Effector memory CD4-positive, alpha-beta T cell (primary cell): ENCODE measurements at regions not wholly inside any gene's neighbourhood (a gene's known extent, or its start where the extent isn't known, plus 50 kb on each side); places are given as distances from the start of the nearest gene placed in this dataset.

Experiments
- DNase-seq, 3 donors: peaks; one replicate each; pipeline ENCODE4 v3.0.0-alpha.2; 2020
- H3K27ac ChIP-seq: 2 replicates; pipeline ENCODE4 v1.7.0; 2013; ENCODE audit warnings: mild to moderate bottlenecking, low read length, moderate library complexity; ENCODE audit not compliant: insufficient read depth, poor library complexity, severe bottlenecking
- H3K27me3 ChIP-seq: replicated peaks from 2 replicates; pipeline ENCODE4 v1.7.0; 2013; ENCODE audit warnings: mild to moderate bottlenecking, low read length; ENCODE audit not compliant: insufficient read depth, control insufficient read depth, poor library complexity, severe bottlenecking
- H3K36me3 ChIP-seq: 2 replicates; pipeline ENCODE4 v1.7.0; 2013; ENCODE audit warnings: mild to moderate bottlenecking, low read length, moderate library complexity; ENCODE audit not compliant: control insufficient read depth, insufficient read depth
- H3K4me1 ChIP-seq: 2 replicates; pipeline ENCODE4 v1.7.0; 2013; ENCODE audit warnings: low read length, mild to moderate bottlenecking; ENCODE audit not compliant: control insufficient read depth, insufficient read depth, poor library complexity, severe bottlenecking
- H3K4me3 ChIP-seq: 2 replicates; pipeline ENCODE4 v1.7.0; 2013; ENCODE audit warnings: low read length, low read depth, mild to moderate bottlenecking; ENCODE audit not compliant: insufficient read depth, poor library complexity, severe bottlenecking
- H3K9me3 ChIP-seq: 2 replicates; pipeline ENCODE4 v1.7.0; 2013; ENCODE audit warnings: mild to moderate bottlenecking, low read length, moderate library complexity; ENCODE audit not compliant: control insufficient read depth

DNA sequence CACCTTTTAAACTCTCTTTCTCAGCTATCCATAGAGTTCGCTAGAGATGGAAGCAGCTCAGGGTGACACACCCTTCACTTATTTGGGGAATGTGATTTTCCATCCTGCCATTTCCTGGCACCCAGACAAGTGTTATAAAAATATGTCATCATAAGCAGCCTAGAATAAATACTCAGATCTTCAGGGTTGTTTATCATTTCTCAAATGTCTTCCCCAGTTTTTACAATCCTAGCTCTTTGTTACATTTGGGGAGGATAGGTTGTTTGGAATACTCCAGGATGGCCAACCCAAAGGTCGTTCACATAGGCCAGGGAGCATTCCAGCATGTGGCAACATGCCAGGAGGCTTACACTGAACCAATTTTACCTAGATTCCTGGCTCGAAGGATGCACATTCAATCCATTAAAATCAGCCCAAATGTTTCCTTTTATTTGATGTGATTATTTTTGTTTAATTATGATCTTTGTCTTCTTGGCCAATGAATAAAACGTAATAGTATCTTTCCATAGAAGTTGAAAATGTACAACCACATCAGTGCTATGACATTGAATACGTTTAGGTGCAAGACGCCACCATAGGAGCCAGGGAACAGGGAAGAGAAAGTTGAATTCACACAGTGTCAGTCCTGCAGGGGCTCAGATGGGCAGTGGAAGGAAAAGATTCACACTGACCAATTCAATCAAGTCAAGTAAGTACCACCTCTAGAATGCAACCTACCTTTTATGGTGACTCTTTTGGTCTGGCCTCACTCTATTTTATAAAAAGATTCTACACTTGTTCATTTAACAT lies 537.7 kb upstream of the MDFIC2 start:
- no peaks in the 10 kb centered on the region for H3K36me3 ChIP-seq
- no peaks in the 10 kb centered on the region for H3K27me3 ChIP-seq
- H3K4me3 ChIP-seq: no peak overlapping the region
- no peaks in the 10 kb centered on the region for H3K4me1 ChIP-seq
- no peaks in the 10 kb centered on the region for H3K9me3 ChIP-seq
- no peak overlapping the region for H3K27ac ChIP-seq
- no peak for DNase-seq

DNA sequence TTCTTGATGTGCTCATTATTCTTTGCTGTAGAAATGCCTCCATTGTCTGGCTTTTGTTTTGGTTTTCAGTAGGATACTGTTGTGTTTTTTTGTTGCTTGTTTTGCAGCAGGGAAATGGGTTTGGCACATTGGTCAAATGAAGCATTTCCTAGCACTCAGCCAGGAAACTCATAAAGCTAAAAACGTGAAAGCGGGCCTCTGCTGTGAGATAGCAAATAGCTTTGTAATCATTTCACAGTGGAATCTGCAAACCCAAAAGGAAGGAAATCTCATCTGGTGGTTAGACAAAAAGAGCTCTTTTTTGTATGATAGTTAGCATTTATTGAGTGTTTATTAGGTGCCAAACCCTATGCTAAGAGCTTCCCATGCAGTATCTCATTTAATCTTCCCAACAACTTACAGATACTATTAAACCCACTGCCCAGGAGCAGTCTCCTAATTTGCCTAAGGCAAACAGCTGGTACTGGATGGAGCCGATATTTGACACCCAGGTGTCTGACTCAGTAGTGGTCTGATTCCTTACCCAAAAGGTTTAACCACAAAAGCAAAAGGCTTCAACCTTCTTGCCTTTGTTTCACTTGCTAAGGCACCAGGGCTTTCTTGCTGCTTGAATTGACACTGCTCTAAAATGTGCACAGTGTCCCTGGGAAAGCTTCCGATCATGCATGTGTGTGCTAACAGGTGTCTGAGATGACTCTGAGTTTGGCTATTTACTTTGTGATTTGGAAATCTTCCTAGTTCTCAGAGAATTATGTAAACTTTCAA lies 527.9 kb upstream of the MDFIC2 start:
- no peaks in the 10 kb centered on the region for H3K4me1 ChIP-seq
- no peaks in the 10 kb centered on the region for H3K9me3 ChIP-seq
- no peak for DNase-seq
- no peak overlapping the region for H3K4me3 ChIP-seq
- no peaks in the 10 kb centered on the region for H3K36me3 ChIP-seq
- no peaks in the 10 kb centered on the region for H3K27me3 ChIP-seq
- no peak overlapping the region for H3K27ac ChIP-seq

DNA sequence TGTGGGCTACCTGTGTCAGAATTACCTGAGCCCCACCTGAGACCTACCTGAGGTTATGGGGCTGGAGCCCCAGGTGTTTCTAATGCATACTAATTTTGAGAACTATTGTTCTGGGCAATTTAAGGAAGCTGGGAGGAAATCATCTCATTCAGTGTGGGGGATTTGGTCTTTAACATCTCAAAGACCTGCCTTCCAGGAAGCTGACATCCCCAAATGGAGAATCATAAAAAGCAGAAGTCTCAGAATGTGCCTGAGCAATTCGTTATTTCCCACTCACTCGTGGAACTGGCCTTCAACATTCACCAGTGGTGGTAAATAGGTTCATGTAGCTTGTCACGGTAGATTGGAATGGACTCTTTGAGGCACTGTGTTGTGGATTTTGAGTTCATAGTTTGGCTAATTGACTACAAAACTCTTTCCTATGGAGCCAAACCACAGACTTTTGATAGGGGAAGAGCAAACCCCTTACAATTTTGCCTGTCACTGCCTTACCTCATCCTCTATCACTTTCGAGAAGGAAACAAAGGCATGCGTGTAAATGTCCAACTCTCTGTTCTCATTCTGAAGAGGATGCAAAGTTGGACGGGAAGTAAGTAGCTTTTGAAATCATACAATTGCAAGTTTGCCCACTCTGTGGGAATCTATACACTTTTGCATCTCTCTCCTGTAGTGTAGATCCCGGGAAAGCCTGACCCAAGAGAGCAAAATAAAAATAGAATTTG lies 521.0 kb upstream of the MDFIC2 start:
- Histone ChIP-seq H3K9me3 (no peaks in the 10 kb centered on the region), H3K36me3 (no peaks in the 10 kb centered on the region), H3K27ac (no peak overlapping the region), H3K27me3 (no peaks in the 10 kb centered on the region), H3K4me1 (no peaks in the 10 kb centered on the region), H3K4me3 (no peak overlapping the region)
- no peak for DNase-seq

DNA sequence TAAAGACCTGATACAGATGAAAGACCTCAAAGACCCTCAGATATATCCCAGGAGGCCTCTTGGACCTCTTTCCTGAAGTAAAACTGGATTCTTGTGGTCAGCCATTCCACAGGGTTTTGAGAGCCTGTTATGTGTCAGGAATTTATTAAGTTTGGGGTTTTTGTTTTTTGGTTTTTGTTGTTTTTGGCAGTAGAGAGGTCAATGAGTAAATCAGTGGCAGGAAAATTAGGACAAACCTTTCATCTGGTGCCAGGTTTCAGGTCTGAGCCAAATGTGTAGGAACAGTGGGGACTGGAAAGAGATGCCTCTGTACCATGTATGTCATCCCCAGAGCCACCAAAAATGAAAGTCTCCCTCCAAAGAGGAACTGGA lies 520.4 kb upstream of the MDFIC2 start:
- H3K27ac ChIP-seq: no peak overlapping the region
- no peaks in the 10 kb centered on the region for H3K27me3 ChIP-seq
- H3K4me1 ChIP-seq: no peaks in the 10 kb centered on the region
- H3K36me3 ChIP-seq: no peaks in the 10 kb centered on the region
- no peak overlapping the region for H3K4me3 ChIP-seq
- no peaks in the 10 kb centered on the region for H3K9me3 ChIP-seq
- DNase-seq: no peak

DNA sequence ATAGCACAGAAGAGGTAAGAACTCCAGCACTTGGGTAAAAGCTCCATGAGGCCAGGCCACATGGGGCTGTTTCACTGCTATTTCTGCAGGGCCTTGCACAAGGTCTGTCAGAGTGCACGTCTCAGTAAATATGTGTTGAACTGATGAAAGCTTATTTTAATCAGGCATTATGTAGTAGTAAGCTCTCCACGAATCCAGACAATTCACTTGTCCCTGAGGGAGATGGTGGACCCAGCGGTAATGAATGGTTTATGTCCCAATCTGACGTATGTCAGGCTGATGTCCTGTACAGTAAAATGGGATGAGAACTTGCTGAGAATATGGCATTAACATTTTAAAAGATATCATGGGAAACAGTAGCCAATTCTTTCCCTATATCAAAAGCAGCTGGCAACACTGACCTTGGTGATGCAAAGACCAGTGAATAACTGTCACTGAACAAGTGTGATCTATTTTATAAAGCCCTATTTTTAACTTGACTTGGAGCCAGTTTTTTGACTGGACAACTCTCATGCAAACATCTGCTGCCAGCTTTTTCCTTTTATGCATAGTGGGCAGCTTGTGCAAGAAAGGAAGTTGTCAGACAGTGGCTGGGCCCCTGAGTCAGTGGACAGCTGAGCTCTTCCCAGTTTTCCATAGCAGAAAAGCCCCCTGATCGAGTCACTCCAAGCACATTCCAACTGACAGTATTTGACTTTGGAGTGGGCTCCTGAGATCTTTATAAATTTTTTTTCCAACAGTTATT lies 519.8 kb upstream of the MDFIC2 start:
- H3K27me3 ChIP-seq: no peaks in the 10 kb centered on the region
- no peaks in the 10 kb centered on the region for H3K36me3 ChIP-seq
- no peak overlapping the region for H3K4me3 ChIP-seq
- no peaks in the 10 kb centered on the region for H3K4me1 ChIP-seq
- H3K9me3 ChIP-seq: no peaks in the 10 kb centered on the region
- no peak overlapping the region for H3K27ac ChIP-seq
- no peak for DNase-seq

DNA sequence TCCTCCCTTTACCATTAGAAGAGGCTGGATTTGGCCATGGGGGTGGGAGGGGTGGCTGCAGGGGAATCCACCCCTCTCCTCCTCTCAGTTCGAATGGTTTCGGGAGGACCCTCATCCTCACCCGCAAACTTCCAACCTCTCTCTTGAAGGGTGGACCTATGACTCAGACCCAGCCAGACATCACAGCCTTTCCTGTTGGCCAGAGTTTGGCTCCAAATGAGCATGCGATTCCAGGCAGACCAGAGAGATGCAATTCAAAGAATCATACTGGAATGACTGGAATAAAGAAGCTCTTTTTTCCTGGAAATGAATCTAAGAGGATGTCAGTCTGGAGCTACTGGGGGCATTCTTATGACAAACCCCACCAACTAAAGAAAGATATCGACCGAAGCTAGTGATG lies 516.7 kb upstream of the MDFIC2 start:
- no peaks in the 10 kb centered on the region for H3K9me3 ChIP-seq
- no peak for DNase-seq
- H3K27ac ChIP-seq: no peak overlapping the region
- no peaks in the 10 kb centered on the region for H3K27me3 ChIP-seq
- no peaks in the 10 kb centered on the region for H3K4me1 ChIP-seq
- H3K4me3 ChIP-seq: no peak overlapping the region
- H3K36me3 ChIP-seq: no peaks in the 10 kb centered on the region

DNA sequence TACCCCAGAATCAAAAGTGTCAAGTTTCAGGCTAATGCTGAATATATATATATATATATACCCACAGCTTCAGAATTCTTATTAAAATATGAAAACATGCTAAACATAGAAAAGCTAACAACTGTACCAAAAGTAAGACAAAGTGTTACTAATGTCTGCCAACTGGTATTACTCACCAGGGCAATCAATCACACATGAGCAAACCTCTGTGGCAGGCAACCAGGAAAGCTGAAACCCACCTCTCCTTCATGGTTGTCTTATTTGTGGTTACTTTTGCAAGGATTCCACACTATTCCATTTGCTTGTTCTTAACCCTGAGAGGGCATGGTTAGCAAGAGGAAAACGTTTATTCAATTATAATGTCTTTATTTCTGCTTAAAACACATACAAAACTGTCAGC lies 512.3 kb upstream of the MDFIC2 start:
- no peaks in the 10 kb centered on the region for H3K36me3 ChIP-seq
- no peak overlapping the region for H3K27ac ChIP-seq
- H3K27me3 ChIP-seq: no peaks in the 10 kb centered on the region
- no peaks in the 10 kb centered on the region for H3K4me1 ChIP-seq
- H3K4me3 ChIP-seq: no peak overlapping the region
- no peaks in the 10 kb centered on the region for H3K9me3 ChIP-seq
- DNase-seq: no peak

DNA sequence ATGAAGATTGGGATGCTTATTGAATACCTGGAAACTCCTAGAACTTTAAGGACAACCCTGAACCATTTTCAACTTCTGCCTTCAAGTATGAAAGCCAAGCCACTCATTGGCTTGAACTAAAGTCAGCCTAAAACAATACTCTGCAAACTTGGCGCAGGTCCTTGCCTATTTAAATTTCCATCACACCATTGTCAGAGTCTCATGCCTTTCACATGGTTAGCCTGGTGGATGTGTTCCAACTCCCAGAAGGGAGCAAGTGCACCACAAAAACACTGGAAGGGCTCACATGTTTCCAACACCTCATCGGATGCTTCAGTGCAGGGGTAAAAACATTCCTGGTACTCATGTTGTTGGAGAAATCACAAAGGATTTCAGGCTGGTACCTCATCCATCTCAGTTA lies 511.6 kb upstream of the MDFIC2 start:
- H3K27me3 ChIP-seq: no peaks in the 10 kb centered on the region
- no peak for DNase-seq
- H3K4me3 ChIP-seq: no peak overlapping the region
- H3K36me3 ChIP-seq: no peaks in the 10 kb centered on the region
- H3K9me3 ChIP-seq: no peaks in the 10 kb centered on the region
- no peak overlapping the region for H3K27ac ChIP-seq
- no peaks in the 10 kb centered on the region for H3K4me1 ChIP-seq

DNA sequence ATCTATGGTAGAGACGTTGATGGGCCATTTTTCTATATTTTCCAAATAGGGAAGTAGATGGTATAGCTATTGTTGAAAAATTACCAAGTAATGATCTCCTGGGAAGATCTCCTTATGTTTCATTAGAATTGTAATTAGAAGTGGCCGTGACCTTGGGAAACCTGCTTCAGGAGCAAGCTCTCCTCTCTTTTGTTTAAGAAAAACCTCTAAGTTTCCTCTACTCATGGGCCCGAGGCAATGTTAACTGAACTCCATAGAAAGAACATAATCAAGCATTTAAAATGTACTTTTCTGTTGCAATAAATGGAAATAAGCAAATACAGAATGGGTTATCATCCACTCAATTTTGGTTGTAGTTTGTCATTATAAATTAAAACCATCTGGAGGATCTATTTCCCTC lies 511.2 kb upstream of the MDFIC2 start:
- H3K27ac ChIP-seq: no peak overlapping the region
- H3K4me1 ChIP-seq: no peaks in the 10 kb centered on the region
- H3K27me3 ChIP-seq: no peaks in the 10 kb centered on the region
- no peaks in the 10 kb centered on the region for H3K9me3 ChIP-seq
- H3K36me3 ChIP-seq: no peaks in the 10 kb centered on the region
- H3K4me3 ChIP-seq: no peak overlapping the region
- no peak for DNase-seq
